DOHH2 (cell line): ENCODE measurements at regions not wholly inside any gene's neighbourhood (a gene's known extent, or its start where the extent isn't known, plus 50 kb on each side); places are given as distances from the start of the nearest gene placed in this dataset.

Experiments used
- EZH2phosphoT487 ChIP-seq: fragments of 200-600 bp; sonication (generic); IDR thresholded peaks from 2 replicates; pipeline ENCODE4 v1.6.1; 2017; ENCODE audit warnings: borderline replicate concordance, mild to moderate bottlenecking, antibody characterized with exemption, low read length, moderate library complexity, mixed read lengths
- TF ChIP-seq, protein P1 (sequence below): fragments of 200-600 bp; sonication (generic); IDR thresholded peaks from one replicate; pipeline ENCODE4 v1.5.1; 2014; ENCODE audit warnings: antibody characterized with exemption, mild to moderate bottlenecking, low read depth, low read length; ENCODE audit not compliant: poor library complexity, severe bottlenecking

GRCh38 chr3:152973575-152973974 is 138.6 kb downstream of the P2RY1 start:
- TF ChIP-seq, protein P1, sequence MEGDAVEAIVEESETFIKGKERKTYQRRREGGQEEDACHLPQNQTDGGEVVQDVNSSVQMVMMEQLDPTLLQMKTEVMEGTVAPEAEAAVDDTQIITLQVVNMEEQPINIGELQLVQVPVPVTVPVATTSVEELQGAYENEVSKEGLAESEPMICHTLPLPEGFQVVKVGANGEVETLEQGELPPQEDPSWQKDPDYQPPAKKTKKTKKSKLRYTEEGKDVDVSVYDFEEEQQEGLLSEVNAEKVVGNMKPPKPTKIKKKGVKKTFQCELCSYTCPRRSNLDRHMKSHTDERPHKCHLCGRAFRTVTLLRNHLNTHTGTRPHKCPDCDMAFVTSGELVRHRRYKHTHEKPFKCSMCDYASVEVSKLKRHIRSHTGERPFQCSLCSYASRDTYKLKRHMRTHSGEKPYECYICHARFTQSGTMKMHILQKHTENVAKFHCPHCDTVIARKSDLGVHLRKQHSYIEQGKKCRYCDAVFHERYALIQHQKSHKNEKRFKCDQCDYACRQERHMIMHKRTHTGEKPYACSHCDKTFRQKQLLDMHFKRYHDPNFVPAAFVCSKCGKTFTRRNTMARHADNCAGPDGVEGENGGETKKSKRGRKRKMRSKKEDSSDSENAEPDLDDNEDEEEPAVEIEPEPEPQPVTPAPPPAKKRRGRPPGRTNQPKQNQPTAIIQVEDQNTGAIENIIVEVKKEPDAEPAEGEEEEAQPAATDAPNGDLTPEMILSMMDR: no peak
- TF ChIP-seq EZH2phosphoT487: no peak
